ENCODE measurements at regions not wholly inside any gene's neighbourhood (a gene's known extent, or its start where the extent isn't known, plus 50 kb on each side); places are given as distances from the start of the nearest gene placed in this dataset.
"Not testable (repeated sequence)": the region's sequence is repeated elsewhere in the genome, so short reads cannot be mapped to it uniquely, and the experiment has no call there.

- DNase-seq: no peak
Measured at GRCh38 chr14:105767315-105767714, 240.9 kb downstream of the TMEM121 start.

GRCh38 chr14:105768039-105768438 lies 241.7 kb downstream of the TMEM121 start:
- not testable (repeated sequence) for DNase-seq

GRCh38 chr14:105769061-105769730 lies 242.8 kb downstream of the TMEM121 start:
- not testable (repeated sequence) for DNase-seq

- DNase-seq: not testable (repeated sequence)
Measured at GRCh38 chr14:105770619-105771216, 244.3 kb downstream of the TMEM121 start.

DNA sequence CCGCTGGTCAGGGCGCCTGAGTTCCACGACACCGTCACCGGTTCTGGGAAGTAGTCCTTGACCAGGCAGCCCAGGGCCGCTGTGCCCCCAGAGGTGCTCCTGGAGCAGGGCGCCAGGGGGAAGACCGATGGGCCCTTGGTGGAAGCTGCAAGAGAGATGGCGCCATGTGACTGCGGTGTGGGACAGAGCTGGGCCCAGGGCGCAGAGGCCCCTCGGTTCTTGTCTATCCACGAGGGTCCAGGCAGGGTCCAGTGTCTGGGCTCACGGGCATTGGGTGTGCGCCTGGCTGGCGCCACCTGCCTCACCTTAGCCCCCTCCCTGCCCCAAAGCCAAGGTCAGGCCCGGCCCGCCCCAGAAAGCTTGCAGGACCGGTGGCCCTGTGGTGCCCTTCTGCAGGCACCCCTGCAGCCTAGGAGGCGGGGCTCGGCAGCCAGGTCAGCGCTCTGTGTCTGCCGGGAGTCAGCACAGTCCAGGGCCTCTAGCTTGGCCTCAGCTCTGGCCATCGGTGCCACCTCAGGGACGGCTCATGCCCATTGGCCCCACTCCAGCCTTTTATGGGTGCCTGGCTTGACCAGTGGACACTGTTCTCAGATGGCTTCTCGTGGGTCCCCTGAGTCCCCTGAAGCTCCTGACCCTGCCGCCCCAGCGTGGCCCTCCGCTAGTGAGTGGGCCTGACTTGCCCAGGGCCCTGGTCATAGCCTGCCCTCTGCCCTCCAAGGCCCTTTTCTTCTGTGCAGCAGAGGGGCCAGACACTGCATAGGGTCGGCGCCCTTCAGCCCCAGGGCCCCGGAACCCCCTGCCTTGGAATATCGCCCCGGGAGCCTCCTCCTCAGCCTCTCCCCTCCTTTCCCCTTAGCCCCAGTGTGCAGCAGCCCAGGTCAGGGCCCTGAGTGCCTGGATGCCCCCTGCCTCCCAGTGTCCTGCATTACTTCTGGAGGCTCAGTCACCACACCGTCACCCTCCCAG lies 245.2 kb downstream of the TMEM121 start:
- DNase-seq: not testable (repeated sequence)

DNA sequence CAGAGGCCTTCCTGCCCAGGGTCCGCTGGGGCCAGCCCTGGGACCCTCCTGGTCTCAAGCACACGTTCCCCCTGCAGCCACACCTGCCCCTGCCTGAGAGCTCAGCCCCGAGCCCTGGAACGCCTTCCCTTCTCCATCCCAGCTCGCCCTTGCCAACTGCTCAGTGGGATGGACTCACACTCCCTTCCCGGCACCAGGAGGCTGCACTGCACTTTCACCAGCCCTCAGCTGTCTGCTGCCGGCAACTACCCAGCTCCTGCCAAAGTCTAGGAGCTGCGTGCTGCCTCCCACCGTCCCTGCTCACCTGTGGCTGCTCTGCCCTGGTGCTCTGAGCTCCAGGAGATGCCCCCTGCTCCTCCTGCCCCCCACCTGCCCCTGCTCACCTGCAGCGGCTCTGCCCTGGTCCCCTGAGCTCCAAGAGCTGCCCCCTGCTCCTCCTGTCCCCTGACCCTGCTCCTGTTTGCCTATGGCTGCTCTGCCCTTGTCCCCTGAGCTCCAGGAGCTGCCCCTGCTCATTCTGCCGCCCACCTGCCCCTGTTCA lies 246.4 kb downstream of the TMEM121 start:
- not testable (repeated sequence) for DNase-seq

DNA sequence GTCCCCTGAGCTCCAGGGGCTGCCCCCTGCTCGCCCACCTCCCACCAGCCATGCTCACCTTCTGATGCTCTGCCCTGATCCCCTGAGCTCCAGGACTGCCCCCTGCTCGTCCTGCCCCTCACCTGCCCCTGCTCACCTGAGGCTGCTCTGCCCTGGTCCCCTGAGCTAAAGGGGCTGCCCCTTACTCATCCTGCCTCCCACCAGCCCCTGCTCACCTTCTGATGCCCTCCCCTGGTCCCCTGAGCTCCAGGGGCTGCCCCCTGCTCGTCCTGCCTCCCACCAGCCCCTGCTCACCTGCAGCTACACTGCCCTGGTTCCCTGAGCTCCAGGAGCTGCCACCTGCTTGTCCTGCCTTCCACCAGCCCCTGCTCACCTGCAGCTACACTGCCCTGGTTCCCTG lies 247.2 kb downstream of the TMEM121 start:
- no peak for DNase-seq

GRCh38 chr14:105774001-105774400 lies 247.6 kb downstream of the TMEM121 start:
- no peak for DNase-seq

- not testable (repeated sequence) for DNase-seq
Measured at GRCh38 chr14:105774585-105775348, 248.4 kb downstream of the TMEM121 start.

- DNase-seq: not testable (repeated sequence)
Measured at GRCh38 chr14:105775349-105775923, 249.1 kb downstream of the TMEM121 start.

DNA sequence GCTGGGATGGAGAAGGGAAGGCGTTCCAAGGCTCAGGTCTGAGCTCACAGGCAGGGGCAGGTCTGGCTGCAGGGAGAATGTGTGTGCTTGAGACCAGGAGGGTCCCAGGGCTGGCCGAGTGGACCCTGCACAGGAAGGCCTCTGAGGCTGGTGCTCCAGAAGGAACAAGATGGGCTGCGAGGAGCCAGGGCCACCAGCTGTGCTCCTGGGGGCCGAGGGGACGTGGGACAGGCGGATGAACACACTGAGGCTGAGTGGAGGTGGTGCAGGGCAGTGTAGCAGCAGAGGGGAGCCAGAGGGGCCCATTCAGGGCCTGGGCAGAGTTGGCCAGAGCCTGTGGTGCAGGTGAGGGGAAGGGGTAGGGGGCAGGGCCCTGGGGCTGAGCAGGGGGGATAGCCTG lies 249.7 kb downstream of the TMEM121 start:
- DNase-seq: not testable (repeated sequence)

- DNase-seq: no peak
Measured at GRCh38 chr14:105776924-105777323, 250.5 kb downstream of the TMEM121 start.

DNA sequence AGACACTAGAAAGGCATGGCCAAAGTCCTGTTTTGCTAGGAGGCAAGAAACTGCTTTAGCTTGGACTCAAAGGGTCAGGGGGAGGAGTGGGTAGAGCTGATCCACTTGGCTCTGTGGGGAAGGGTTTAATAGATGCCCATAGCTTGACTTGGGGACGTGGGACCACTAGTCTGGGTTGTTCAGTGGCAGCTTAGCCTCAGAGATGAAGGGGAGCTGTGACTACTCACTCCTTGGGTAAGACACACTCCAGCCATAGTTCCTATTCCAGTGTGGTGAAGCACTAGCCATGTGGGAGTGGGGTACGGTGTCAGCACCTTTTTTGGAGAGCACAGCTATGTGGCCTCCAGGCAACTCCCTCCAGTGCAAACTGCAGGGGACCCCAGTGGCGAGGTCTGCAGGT lies 257.3 kb downstream of the TMEM121 start:
- DNase-seq: no peak

DNA sequence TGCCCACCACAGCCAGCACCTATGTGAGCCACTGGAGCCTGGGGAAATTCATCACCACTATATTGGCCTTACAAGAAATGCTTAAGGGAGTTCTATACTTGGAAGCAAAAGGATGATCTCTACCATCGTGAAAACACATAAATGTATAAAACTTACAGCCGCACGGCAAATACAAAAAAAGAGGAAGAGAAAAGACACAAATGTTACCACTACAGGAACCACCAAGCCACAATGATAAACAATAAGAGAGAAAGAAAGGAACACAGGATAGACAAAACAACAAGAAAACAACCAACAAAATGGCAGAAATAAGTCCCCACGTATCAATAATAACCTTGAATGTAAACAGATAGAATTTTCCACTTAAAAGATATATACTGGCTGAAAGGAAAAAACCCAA lies 267.5 kb downstream of the TMEM121 start:
- DNase-seq: no peak

- no peak for DNase-seq
Measured at GRCh38 chr14:105797546-105797945, 271.2 kb downstream of the TMEM121 start.

GRCh38 chr14:105805701-105806100 lies 279.3 kb downstream of the TMEM121 start:
- DNase-seq: no peak

DNA sequence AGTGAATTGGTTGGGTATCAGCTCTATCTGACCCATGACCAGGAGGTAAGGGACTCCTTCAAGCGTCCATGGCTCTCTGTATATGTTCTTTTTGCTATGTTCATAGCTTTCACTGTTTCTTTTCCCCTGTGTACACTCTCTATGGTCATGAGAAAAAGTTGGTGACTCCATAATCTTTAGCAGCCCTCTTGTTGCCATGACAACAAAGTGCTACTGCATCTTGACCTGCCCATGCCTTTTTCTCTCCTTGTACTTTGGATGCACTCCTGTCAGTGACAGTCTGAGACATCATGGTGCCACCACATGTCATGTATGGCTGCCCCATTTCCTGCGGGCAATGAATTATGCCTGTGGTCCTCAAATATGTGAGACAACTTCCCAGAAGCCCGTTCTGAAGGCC lies 280.2 kb downstream of the TMEM121 start:
- DNase-seq: no peak

GRCh38 chr14:105817971-105818711 lies 291.8 kb downstream of the TMEM121 start:
- peak in 1 of 2 donors; percentile 85 for DNase-seq

GRCh38 chr14:105818712-105819005 lies 292.3 kb downstream of the TMEM121 start:
- DNase-seq: no peak

- DNase-seq: no peak
Measured at GRCh38 chr14:105830171-105830570, 303.8 kb downstream of the TMEM121 start.

- no peak for DNase-seq
Measured at GRCh38 chr14:105836160-105836559, 309.8 kb downstream of the TMEM121 start.

GRCh38 chr14:105836730-105837129 lies 310.3 kb downstream of the TMEM121 start:
- no peak for DNase-seq
